Peyer's patch (tissue), 4 donors: ENCODE measurements at regions not wholly inside any gene's neighbourhood (a gene's known extent, or its start where the extent isn't known, plus 50 kb on each side); places are given as distances from the start of the nearest gene placed in this dataset.
A peak's percentile ranks its signal among the peaks of the same experiment; 100 is the strongest.

Experiments used
- DNase-seq, 3 donors: peaks; one replicate each; pipeline ENCODE4 v3.0.0-alpha.2; 2017 to 2019
- H3K27ac ChIP-seq, 4 donors: fragments of 200-600 bp; sonication (generic); one replicate each; pipeline ENCODE4 v1.5.1; 2016 to 2019
- H3K27me3 ChIP-seq, 2 donors: fragments of 200-600 bp; sonication (generic); one replicate each; pipeline ENCODE4 v1.5.1; 2019
- H3K36me3 ChIP-seq, 3 donors: fragments of 200-600 bp; sonication (generic); one replicate each; pipeline ENCODE4 v1.5.1; 2016 to 2019
- H3K4me1 ChIP-seq, 4 donors: fragments of 200-600 bp; sonication (generic); one replicate each; pipeline ENCODE4 v1.5.1; 2016 to 2019
- H3K4me3 ChIP-seq, 4 donors: fragments of 200-600 bp; sonication (generic); 1 replicate in 3 of 4; 2 replicates in 1 of 4; pipeline ENCODE4 v1.5.1; 2016 to 2019; ENCODE audit warnings: mild to moderate bottlenecking in 1 of 4
- H3K9me3 ChIP-seq, 4 donors: fragments of 200-600 bp; sonication (generic); one replicate each; pipeline ENCODE4 v1.5.1; 2016 to 2019; ENCODE audit warnings: mild to moderate bottlenecking in 1 of 4
- CTCF ChIP-seq, 6 experiments: fragments of 450-650 bp in 4 of 6; fragments of 200-600 bp in 2 of 6; sonication (generic) in 1 of 6; IDR thresholded peaks; one replicate each; pipeline ENCODE4 v1.5.1; 2017 to 2019; ENCODE audit warnings: antibody characterized with exemption in 6 of 6, mild to moderate bottlenecking in 3 of 6, moderate library complexity in 1 of 6
- POLR2A ChIP-seq, 2 donors: fragments of 450-650 bp; IDR thresholded peaks; one replicate each; pipeline ENCODE4 v1.5.1; 2017; ENCODE audit warnings: antibody characterized with exemption in 2 of 2, mild to moderate bottlenecking in 2 of 2, moderate library complexity in 2 of 2

DNA sequence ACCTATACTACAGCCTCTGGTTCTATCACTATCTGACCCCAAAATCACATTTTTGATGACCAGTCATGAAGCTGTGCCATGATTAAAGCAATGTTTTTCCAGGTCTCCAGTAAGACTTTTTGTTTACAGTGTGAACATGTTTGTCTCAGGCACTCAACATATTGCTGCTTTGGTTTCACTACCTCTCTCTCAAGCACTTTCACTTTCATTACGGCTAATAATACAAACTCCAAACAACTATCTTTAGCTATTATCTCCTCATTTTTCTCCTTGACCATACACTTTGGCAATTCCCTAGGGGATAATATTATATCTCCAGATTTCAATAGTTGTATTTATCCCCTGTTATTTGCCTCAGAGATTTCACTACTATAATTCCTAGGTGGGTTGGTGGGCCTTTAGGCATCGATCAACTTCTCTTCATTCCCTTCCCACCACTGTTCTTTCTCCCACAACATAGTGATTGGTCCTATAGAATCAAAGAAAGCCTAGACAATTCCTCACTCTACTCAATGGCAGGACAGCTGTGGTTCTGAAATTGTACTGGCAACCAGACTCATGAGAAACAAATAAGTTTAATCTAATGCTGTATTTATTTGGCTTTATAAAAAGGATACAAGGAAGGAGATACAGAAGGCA, 261.4 kb upstream of the ZWINT start:
- DNase-seq, result no peak

GRCh38 chr10:56606202-56606601, 245.1 kb upstream of the ZWINT start:
- no peak for TF ChIP-seq CTCF (IDR thresholded peaks at IDR 0.05)
- TF ChIP-seq POLR2A (IDR thresholded peaks at IDR 0.05), result no peak
- DNase-seq, result no peak
- no peaks in the 10 kb centered on the region for H3K36me3 ChIP-seq
- H3K27ac ChIP-seq, result no peak overlapping the region
- H3K4me1 ChIP-seq, result no peaks in the 10 kb centered on the region
- no peaks in the 10 kb centered on the region for H3K9me3 ChIP-seq
- H3K27me3 ChIP-seq, result peaks cover 0 to 3% of the 10 kb centered on the region in 2 donors
- no peak overlapping the region for H3K4me3 ChIP-seq

More for the DNA sequence above, 261.4 kb upstream of the ZWINT start:
- no peaks in the 10 kb centered on the region for H3K9me3 ChIP-seq
- no peaks in the 10 kb centered on the region for H3K36me3 ChIP-seq
- H3K27me3 ChIP-seq, result no peaks in the 10 kb centered on the region
- peak overlapping the region in 3 of 4 donors; percentile 11 to 35 (median 32) for H3K27ac ChIP-seq
- H3K4me1 ChIP-seq, result peaks cover 0 to 12% (median 0%) of the 10 kb centered on the region in 4 donors
- peak overlapping the region in 2 of 4 donors; percentile 1 to 46 for H3K4me3 ChIP-seq
- TF ChIP-seq CTCF (IDR thresholded peaks at IDR 0.05), result no peak
- no peak for TF ChIP-seq POLR2A (IDR thresholded peaks at IDR 0.05)

DNA sequence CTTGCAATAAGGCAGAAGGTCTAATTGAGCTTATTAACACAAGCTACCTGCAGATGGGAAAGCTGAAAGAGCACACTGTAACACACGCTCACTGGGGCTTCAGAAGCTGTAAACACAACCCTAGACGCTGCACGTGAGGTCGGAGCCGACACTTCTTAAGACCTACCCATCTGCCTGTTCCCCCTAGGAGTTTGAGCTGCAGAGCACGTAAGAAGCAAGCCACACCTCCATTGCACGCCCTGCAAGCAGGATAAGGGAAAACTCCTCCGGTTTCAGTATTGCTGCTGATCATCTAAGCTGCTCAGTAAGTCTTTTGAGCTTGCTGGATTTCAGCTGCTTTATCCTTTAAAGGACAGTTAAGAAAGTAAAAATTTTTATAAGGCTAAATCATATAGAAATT, 244.0 kb upstream of the ZWINT start:
- Histone ChIP-seq H3K4me1 (no peaks in the 10 kb centered on the region), H3K27me3 (peaks cover 0 to 3% of the 10 kb centered on the region in 2 donors), H3K4me3 (no peak overlapping the region), H3K27ac (no peak overlapping the region), H3K9me3 (no peaks in the 10 kb centered on the region), H3K36me3 (no peaks in the 10 kb centered on the region)
- TF ChIP-seq POLR2A (IDR thresholded peaks at IDR 0.05), result no peak
- TF ChIP-seq CTCF (IDR thresholded peaks at IDR 0.05), result no peak
- no peak for DNase-seq

GRCh38 chr10:56604624-56605023, 243.6 kb upstream of the ZWINT start:
- no peaks in the 10 kb centered on the region for H3K4me1 ChIP-seq
- no peaks in the 10 kb centered on the region for H3K36me3 ChIP-seq
- no peak overlapping the region for H3K4me3 ChIP-seq
- DNase-seq, result no peak
- no peak overlapping the region for H3K27ac ChIP-seq
- H3K9me3 ChIP-seq, result no peaks in the 10 kb centered on the region
- TF ChIP-seq CTCF (IDR thresholded peaks at IDR 0.05) (no peak), POLR2A (IDR thresholded peaks at IDR 0.05) (no peak)
- H3K27me3 ChIP-seq, result peaks cover 0 to 3% of the 10 kb centered on the region in 2 donors

- Histone ChIP-seq H3K36me3 (no peaks in the 10 kb centered on the region), H3K4me1 (no peaks in the 10 kb centered on the region)
- DNase-seq, result no peak
Observed at GRCh38 chr10:56599201-56599600, 238.1 kb upstream of the ZWINT start.

More at GRCh38 chr10:56599201-56599600, 238.1 kb upstream of the ZWINT start:
- TF ChIP-seq CTCF (IDR thresholded peaks at IDR 0.05) (no peak), POLR2A (IDR thresholded peaks at IDR 0.05) (no peak)
- Histone ChIP-seq H3K27me3 (peaks cover 0 to 3% of the 10 kb centered on the region in 2 donors), H3K27ac (no peak overlapping the region), H3K9me3 (no peaks in the 10 kb centered on the region), H3K4me3 (no peak overlapping the region)
